PFSK-1 (cell line): ENCODE measurements at regions not wholly inside any gene's neighbourhood (a gene's known extent, or its start where the extent isn't known, plus 50 kb on each side); places are given as distances from the start of the nearest gene placed in this dataset.

ENCODE experiments used
- POLR2AphosphoS5 ChIP-seq: IDR thresholded peaks from 2 replicates; pipeline ENCODE4 v1.6.1; 2012; ENCODE audit warnings: low read depth, mild to moderate bottlenecking, control low read depth, low read length, moderate library complexity
- SIN3A ChIP-seq: IDR thresholded peaks from 2 replicates; pipeline ENCODE4 v1.6.1; 2012; ENCODE audit warnings: mild to moderate bottlenecking, low read length, moderate library complexity, borderline replicate concordance; ENCODE audit not compliant: insufficient read depth
- TAF1 ChIP-seq: IDR thresholded peaks from 2 replicates; pipeline ENCODE4 v1.6.1; 2012; ENCODE audit warnings: low read length, control low read depth, borderline replicate concordance; ENCODE audit not compliant: insufficient read depth
- TF ChIP-seq, protein P1 (sequence below), 2 experiments: IDR thresholded peaks; 2 replicates each; pipeline versions ENCODE4 v1.6.1 to v1.8.0; 2011 to 2012; ENCODE audit warnings: low read depth in 2 of 2, low read length in 2 of 2, control low read depth in 1 of 2, inconsistent platforms in 1 of 2, mild to moderate bottlenecking in 1 of 2, moderate library complexity in 1 of 2; ENCODE audit not compliant: insufficient read depth in 1 of 2

GRCh38 chr7:152922318-152923081 lies 162.9 kb downstream of the ACTR3B start:
- TF ChIP-seq SIN3A, result no peak
- TF ChIP-seq POLR2AphosphoS5, result no peak
- TF ChIP-seq TAF1, result no peak
- TF ChIP-seq, protein P1, sequence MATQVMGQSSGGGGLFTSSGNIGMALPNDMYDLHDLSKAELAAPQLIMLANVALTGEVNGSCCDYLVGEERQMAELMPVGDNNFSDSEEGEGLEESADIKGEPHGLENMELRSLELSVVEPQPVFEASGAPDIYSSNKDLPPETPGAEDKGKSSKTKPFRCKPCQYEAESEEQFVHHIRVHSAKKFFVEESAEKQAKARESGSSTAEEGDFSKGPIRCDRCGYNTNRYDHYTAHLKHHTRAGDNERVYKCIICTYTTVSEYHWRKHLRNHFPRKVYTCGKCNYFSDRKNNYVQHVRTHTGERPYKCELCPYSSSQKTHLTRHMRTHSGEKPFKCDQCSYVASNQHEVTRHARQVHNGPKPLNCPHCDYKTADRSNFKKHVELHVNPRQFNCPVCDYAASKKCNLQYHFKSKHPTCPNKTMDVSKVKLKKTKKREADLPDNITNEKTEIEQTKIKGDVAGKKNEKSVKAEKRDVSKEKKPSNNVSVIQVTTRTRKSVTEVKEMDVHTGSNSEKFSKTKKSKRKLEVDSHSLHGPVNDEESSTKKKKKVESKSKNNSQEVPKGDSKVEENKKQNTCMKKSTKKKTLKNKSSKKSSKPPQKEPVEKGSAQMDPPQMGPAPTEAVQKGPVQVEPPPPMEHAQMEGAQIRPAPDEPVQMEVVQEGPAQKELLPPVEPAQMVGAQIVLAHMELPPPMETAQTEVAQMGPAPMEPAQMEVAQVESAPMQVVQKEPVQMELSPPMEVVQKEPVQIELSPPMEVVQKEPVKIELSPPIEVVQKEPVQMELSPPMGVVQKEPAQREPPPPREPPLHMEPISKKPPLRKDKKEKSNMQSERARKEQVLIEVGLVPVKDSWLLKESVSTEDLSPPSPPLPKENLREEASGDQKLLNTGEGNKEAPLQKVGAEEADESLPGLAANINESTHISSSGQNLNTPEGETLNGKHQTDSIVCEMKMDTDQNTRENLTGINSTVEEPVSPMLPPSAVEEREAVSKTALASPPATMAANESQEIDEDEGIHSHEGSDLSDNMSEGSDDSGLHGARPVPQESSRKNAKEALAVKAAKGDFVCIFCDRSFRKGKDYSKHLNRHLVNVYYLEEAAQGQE (IDR thresholded peaks at IDR 0.05; ENCODE audit: insufficient read depth in 1 of 2, low read depth in 2 of 2, low read length in 2 of 2), result no peak
